GM10266 (cell line): ENCODE measurements at regions not wholly inside any gene's neighbourhood (a gene's known extent, or its start where the extent isn't known, plus 50 kb on each side); places are given as distances from the start of the nearest gene placed in this dataset.

Experiments used
- DNase-seq: peaks from one replicate; pipeline ENCODE4 v3.0.0; 2012; ENCODE audit errors: extremely low spot score
- CTCF ChIP-seq: IDR thresholded peaks from 2 replicates; pipeline ENCODE4 v1.5.1; 2012; ENCODE audit warnings: mild to moderate bottlenecking, low read depth; ENCODE audit not compliant: control insufficient read depth, insufficient read depth; ENCODE audit errors: missing control alignments

- DNase-seq = no peak
- no peak for TF ChIP-seq CTCF
These were observed 130.0 kb downstream of the C9orf152 start for GRCh38 chr9:110077925-110078324.

GRCh38 chr9:110078604-110079003 lies 129.4 kb downstream of the C9orf152 start:
- DNase-seq = no peak
- no peak for TF ChIP-seq CTCF

- no peak for TF ChIP-seq CTCF
- DNase-seq = no peak
These were observed 126.6 kb downstream of the C9orf152 start for GRCh38 chr9:110081395-110081794.

GRCh38 chr9:110083866-110084265 lies 124.1 kb downstream of the C9orf152 start:
- no peak for TF ChIP-seq CTCF
- no peak for DNase-seq

GRCh38 chr9:110086537-110086936 lies 121.4 kb downstream of the C9orf152 start:
- TF ChIP-seq CTCF = no peak
- DNase-seq = no peak

GRCh38 chr9:110087605-110088004 lies 120.4 kb downstream of the C9orf152 start:
- no peak for DNase-seq
- TF ChIP-seq CTCF = no peak

- no peak for DNase-seq
- no peak for TF ChIP-seq CTCF
These were observed 119.9 kb downstream of the C9orf152 start for GRCh38 chr9:110088099-110088498.
